T-helper 2 cell treated with Interferon-gamma antibody and Interleukin-4, amounts not matched to agents 5 μg/mL and 100 μg/mL, for 36 hours (primary cell): ENCODE measurements at regions not wholly inside any gene's neighbourhood (a gene's known extent, or its start where the extent isn't known, plus 50 kb on each side); places are given as distances from the start of the nearest gene placed in this dataset.
"Not testable (repeated sequence)": the region's sequence is repeated elsewhere in the genome, so short reads cannot be mapped to it uniquely, and the experiment has no call there.

Source experiments
- DNase-seq: peaks from one replicate; pipeline ENCODE4 v3.0.0; 2021; ENCODE audit warnings: low spot score
- H3K27ac Mint-ChIP-seq: one replicate; pipeline ENCODE4 v1.8.0; 2021; ENCODE audit warnings: mild to moderate bottlenecking, mixed read lengths
- H3K27me3 Mint-ChIP-seq: one replicate; pipeline ENCODE4 v1.8.0; 2021; ENCODE audit warnings: low read depth, mixed read lengths
- H3K36me3 Mint-ChIP-seq: one replicate; pipeline ENCODE4 v1.8.0; 2021; ENCODE audit warnings: low read depth, mixed read lengths
- H3K4me1 Mint-ChIP-seq: one replicate; pipeline ENCODE4 v1.8.0; 2021; ENCODE audit warnings: low read depth, mixed read lengths
- H3K4me3 Mint-ChIP-seq: one replicate; pipeline ENCODE4 v1.8.0; 2022; ENCODE audit warnings: mild to moderate bottlenecking, moderate library complexity, mixed read lengths
- H3K9me3 Mint-ChIP-seq: one replicate; pipeline ENCODE4 v1.8.0; 2021; ENCODE audit warnings: mixed read lengths

GRCh38 chr6:68082086-68082485 is 553.0 kb upstream of the ADGRB3 start:
- Mint-ChIP-seq H3K27ac (no peak overlapping the region), H3K4me1 (no peaks in the 10 kb centered on the region), H3K36me3 (no peaks in the 10 kb centered on the region), H3K9me3 (peaks cover 5% of the 10 kb centered on the region), H3K4me3 (no peak overlapping the region), H3K27me3 (no peaks in the 10 kb centered on the region)
- DNase-seq: no peak

DNA sequence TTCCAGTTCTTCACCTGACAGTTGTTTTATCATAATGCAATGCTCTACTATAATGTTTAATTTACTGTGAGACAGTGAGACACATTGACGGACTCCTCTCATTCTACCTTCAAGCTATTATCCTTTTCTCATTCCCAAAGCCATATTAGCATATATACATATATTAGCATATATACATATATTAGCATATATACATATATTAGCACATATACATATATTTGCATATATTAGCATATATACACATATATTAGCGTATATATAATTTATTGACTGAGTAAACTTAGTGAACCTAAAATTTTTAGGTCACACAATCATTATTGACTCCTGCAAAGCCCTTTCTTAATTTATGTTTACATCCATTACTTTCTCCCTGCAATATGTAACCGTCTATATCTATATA is 555.0 kb upstream of the ADGRB3 start:
- Mint-ChIP-seq H3K4me3 (no peak overlapping the region), H3K27ac (no peak overlapping the region), H3K27me3 (no peaks in the 10 kb centered on the region), H3K4me1 (no peaks in the 10 kb centered on the region), H3K36me3 (no peaks in the 10 kb centered on the region), H3K9me3 (peaks cover 5% of the 10 kb centered on the region)
- DNase-seq: no peak

DNA sequence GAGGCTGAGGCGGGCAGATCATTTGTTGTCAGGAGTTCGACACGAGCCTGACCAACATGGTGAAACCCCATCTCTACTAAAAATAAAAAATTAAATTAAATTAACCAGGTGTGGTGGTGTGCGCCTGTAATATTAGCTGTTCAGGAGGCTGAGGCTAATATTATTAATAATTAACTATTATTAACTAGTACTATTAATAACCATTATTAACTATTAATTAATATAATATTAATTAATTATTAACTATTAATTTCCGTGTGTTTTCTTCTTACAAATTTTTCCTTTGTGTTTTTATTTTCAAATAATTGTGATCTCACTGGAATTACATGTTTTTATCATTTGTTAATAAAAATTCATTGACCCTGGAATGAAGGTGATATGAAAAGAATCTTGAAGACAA is 557.4 kb upstream of the ADGRB3 start:
- no peak overlapping the region for H3K4me3 Mint-ChIP-seq
- H3K36me3 Mint-ChIP-seq: no peaks in the 10 kb centered on the region
- no peak overlapping the region for H3K27ac Mint-ChIP-seq
- H3K4me1 Mint-ChIP-seq: no peaks in the 10 kb centered on the region
- no peak for DNase-seq
- H3K27me3 Mint-ChIP-seq: no peaks in the 10 kb centered on the region
- peaks cover 5% of the 10 kb centered on the region for H3K9me3 Mint-ChIP-seq

DNA sequence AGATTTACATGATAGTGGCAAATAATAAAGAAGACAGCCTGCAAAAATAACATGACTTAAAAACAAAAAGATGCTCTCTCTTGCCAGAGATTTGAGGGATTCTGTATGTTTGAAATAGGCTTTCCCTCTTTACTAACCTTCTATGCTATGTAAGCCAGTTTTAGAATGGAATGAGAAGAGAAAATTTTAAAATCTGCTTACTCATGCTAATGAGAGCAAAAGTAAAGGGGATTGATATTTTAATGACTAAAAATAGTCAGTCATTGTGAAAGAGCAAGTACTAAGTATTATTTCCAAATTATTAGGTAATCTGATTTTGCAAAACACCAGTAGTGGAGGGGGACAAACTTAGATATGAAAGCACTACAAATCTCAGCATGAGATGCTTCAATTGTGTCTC is 563.3 kb upstream of the ADGRB3 start:
- Mint-ChIP-seq H3K4me3 (no peak overlapping the region), H3K9me3 (peaks cover 7% of the 10 kb centered on the region), H3K4me1 (no peaks in the 10 kb centered on the region), H3K27me3 (no peaks in the 10 kb centered on the region), H3K27ac (no peak overlapping the region), H3K36me3 (no peaks in the 10 kb centered on the region)
- DNase-seq: no peak

GRCh38 chr6:68069921-68070710 is 565.0 kb upstream of the ADGRB3 start:
- Mint-ChIP-seq H3K36me3 (no peaks in the 10 kb centered on the region), H3K27me3 (no peaks in the 10 kb centered on the region), H3K4me1 (no peaks in the 10 kb centered on the region), H3K4me3 (no peak overlapping the region), H3K9me3 (peaks cover 7% of the 10 kb centered on the region), H3K27ac (no peak overlapping the region)
- no peak for DNase-seq

GRCh38 chr6:68059899-68060298 is 575.2 kb upstream of the ADGRB3 start:
- Mint-ChIP-seq H3K9me3 (peaks cover 6% of the 10 kb centered on the region), H3K4me1 (no peaks in the 10 kb centered on the region), H3K4me3 (no peak overlapping the region), H3K27me3 (no peaks in the 10 kb centered on the region), H3K36me3 (no peaks in the 10 kb centered on the region), H3K27ac (no peak overlapping the region)
- DNase-seq: no peak

- Mint-ChIP-seq H3K9me3 (peaks cover 6% of the 10 kb centered on the region), H3K27ac (no peak overlapping the region), H3K4me1 (no peaks in the 10 kb centered on the region), H3K4me3 (no peak overlapping the region), H3K27me3 (no peaks in the 10 kb centered on the region), H3K36me3 (no peaks in the 10 kb centered on the region)
- no peak for DNase-seq
These were observed 575.8 kb upstream of the ADGRB3 start for GRCh38 chr6:68059261-68059660.

DNA sequence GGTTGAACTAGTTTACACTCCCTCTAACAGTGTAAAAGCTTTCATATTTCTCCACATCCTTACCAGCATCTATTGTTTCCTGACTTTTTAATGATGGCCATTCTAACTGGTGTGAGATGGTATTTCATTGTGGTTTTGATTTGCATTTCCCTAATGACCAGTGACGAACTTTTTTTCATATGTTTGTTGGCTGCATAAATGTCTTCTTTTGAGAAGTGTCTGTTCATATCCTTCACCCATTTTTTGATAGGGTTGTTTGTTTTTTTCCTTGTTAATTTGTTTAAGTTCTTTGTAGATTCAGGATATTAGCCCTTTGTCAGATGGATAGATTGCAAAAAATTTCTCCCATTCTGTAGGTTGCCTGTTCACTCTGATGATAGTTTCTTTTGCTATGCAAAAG is 578.5 kb upstream of the ADGRB3 start:
- DNase-seq, H3K4me3 Mint-ChIP-seq, H3K36me3 Mint-ChIP-seq, H3K27me3 Mint-ChIP-seq, H3K9me3 Mint-ChIP-seq, H3K27ac Mint-ChIP-seq, H3K4me1 Mint-ChIP-seq: not testable (repeated sequence)

GRCh38 chr6:68054756-68055155 is 580.3 kb upstream of the ADGRB3 start:
- Mint-ChIP-seq H3K36me3 (no peaks in the 10 kb centered on the region), H3K9me3 (peaks cover 10% of the 10 kb centered on the region), H3K27ac (no peak overlapping the region), H3K27me3 (no peaks in the 10 kb centered on the region), H3K4me3 (no peak overlapping the region), H3K4me1 (no peaks in the 10 kb centered on the region)
- DNase-seq: no peak

- no peaks in the 10 kb centered on the region for H3K36me3 Mint-ChIP-seq
- no peaks in the 10 kb centered on the region for H3K4me1 Mint-ChIP-seq
- peaks cover 10% of the 10 kb centered on the region for H3K9me3 Mint-ChIP-seq
- no peaks in the 10 kb centered on the region for H3K27me3 Mint-ChIP-seq
- no peak overlapping the region for H3K4me3 Mint-ChIP-seq
- no peak overlapping the region for H3K27ac Mint-ChIP-seq
- DNase-seq: no peak
These were observed 581.2 kb upstream of the ADGRB3 start for GRCh38 chr6:68053805-68054373.

- Mint-ChIP-seq H3K27me3 (no peaks in the 10 kb centered on the region), H3K4me1 (no peaks in the 10 kb centered on the region), H3K4me3 (no peak overlapping the region), H3K9me3 (peaks cover 10% of the 10 kb centered on the region), H3K27ac (no peak overlapping the region), H3K36me3 (no peaks in the 10 kb centered on the region)
- DNase-seq: no peak
These were observed 582.8 kb upstream of the ADGRB3 start for GRCh38 chr6:68052234-68052633.

DNA sequence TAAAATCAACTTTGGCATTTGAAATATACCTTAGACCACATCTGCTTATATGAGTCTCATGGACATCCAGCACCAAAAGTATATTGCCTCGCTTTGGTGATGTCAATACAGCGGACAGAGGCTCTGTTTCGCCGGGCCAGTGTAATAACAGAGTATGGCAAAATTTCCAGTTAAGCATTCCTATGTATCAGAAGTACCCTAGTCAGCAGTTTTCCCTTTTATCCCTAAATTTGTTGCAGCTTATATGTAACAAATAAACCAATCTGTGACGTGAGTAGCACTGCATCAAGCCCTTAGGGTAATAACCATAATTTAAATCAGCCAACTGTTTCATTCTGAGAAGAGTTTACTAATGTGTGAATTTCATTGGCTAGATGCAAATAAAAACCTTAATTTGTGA is 585.5 kb upstream of the ADGRB3 start:
- no peak overlapping the region for H3K27ac Mint-ChIP-seq
- H3K4me1 Mint-ChIP-seq: no peaks in the 10 kb centered on the region
- H3K9me3 Mint-ChIP-seq: peaks cover 10% of the 10 kb centered on the region
- no peak overlapping the region for H3K4me3 Mint-ChIP-seq
- no peaks in the 10 kb centered on the region for H3K36me3 Mint-ChIP-seq
- no peak for DNase-seq
- no peaks in the 10 kb centered on the region for H3K27me3 Mint-ChIP-seq

DNA sequence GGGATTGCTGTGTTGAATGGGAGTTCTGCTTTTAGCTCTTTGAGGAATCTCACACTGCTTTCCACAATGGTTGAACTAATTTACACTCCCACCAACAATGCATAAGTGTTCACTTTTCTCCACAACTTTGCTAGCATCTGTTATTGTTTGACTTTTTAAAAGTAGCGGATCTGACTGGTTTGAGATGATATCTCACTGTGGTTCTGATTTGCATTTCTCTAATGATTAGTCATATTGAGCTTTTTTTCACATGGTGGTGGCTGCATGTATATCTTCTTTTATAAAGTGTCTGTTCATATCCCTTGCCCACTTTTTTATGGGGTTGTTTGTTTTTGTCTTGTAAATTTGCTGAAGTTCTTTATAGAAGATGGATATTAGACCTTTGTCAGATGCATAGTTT is 588.3 kb upstream of the ADGRB3 start:
- no peak overlapping the region for H3K27ac Mint-ChIP-seq
- no peaks in the 10 kb centered on the region for H3K36me3 Mint-ChIP-seq
- H3K4me1 Mint-ChIP-seq: no peaks in the 10 kb centered on the region
- DNase-seq: no peak
- no peaks in the 10 kb centered on the region for H3K27me3 Mint-ChIP-seq
- H3K4me3 Mint-ChIP-seq: no peak overlapping the region
- peaks cover 10% of the 10 kb centered on the region for H3K9me3 Mint-ChIP-seq

DNA sequence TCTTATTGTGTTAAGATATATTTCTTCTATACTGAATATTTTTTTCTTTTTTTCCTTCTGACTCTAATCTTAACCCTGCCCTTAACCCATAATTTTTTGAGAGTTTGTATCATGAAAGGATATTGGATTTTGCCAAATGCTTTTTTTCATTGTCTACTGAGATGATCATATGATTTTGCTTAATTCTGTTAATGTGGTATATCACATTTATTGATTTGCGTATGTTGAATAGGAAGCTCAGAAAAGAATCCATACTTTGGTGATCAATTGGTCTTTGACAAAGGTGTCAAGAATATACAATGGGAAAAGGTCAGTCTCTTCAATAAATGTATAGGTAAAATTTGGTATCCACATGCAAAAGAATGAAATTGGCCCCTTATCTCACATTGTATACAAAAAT is 588.8 kb upstream of the ADGRB3 start:
- Mint-ChIP-seq H3K27ac (no peak overlapping the region), H3K9me3 (peaks cover 10% of the 10 kb centered on the region), H3K4me1 (no peaks in the 10 kb centered on the region), H3K27me3 (no peaks in the 10 kb centered on the region), H3K4me3 (no peak overlapping the region), H3K36me3 (no peaks in the 10 kb centered on the region)
- DNase-seq: no peak

DNA sequence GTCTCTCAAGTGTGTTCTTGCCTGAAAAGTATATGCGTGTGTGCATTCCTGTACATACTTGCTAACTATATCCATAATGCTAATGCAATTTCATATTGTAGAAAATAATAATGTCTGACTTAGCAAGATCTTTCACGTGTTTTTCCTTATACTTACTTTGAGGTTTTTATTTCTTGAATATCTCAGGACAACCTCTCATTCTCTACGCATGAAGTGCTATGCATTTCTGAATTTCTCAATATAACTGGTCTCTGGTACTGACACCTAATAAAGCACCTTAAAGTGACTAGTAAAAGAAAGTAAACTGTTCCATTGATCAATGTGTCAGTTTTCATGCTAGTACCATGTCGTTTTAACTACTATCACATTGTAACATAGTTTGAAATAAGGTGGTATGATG is 589.9 kb upstream of the ADGRB3 start:
- Mint-ChIP-seq H3K27me3 (no peaks in the 10 kb centered on the region), H3K27ac (no peak overlapping the region), H3K9me3 (peaks cover 15% of the 10 kb centered on the region), H3K36me3 (no peaks in the 10 kb centered on the region), H3K4me3 (no peak overlapping the region), H3K4me1 (no peaks in the 10 kb centered on the region)
- DNase-seq: no peak
